ENCODE measurements at regions not wholly inside any gene's neighbourhood (a gene's known extent, or its start where the extent isn't known, plus 50 kb on each side); places are given as distances from the start of the nearest gene placed in this dataset.

DNA sequence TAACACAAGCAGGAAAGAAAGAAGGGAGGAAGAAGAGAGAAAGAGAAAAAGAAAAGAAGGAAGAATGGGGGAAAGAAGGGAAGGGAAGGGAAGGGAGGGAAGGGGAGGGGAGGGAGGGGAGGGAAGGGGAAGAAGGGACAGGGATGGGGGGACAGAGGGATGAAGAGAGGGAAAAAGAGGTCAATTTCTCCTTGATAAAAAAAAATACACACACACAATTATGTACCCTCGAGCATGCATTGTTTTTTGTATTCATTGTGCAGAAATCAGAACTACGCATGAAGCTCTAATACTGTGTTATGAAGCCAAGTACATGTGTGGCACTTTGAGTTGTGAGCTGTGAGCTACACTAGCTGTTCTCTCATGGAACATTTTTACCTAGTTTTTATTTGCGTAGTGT lies 274.9 kb upstream of the CDH18 start:
- no peaks in the 10 kb centered on the region for H3K9me3 ChIP-seq

DNA sequence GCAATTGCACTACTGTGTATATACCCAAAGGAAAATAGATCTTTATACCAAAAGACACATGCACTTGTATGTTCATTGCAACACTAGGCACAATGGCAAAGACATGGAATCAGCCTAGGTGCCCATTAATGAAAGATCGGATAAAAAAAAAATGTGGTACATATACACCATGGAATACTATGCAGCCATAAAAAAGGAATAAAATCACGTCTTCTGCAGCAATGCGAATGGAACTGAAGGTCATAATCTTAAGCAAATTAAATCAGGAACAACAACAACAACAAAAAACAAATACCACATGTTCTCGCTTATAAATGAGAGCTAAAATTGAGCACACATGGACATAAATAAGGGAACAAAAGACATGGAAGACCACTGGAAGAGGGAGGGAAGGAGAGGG lies 266.7 kb upstream of the CDH18 start:
- no peak for ATAC-seq
- intact Hi-C loops (cut with DNase I): no loop called here
- H3K4me1 ChIP-seq: no peaks in the 10 kb centered on the region
- no peaks in the 10 kb centered on the region for H3K9me3 ChIP-seq
- H3K27ac ChIP-seq: no peak overlapping the region
- TF ChIP-seq, protein P1, sequence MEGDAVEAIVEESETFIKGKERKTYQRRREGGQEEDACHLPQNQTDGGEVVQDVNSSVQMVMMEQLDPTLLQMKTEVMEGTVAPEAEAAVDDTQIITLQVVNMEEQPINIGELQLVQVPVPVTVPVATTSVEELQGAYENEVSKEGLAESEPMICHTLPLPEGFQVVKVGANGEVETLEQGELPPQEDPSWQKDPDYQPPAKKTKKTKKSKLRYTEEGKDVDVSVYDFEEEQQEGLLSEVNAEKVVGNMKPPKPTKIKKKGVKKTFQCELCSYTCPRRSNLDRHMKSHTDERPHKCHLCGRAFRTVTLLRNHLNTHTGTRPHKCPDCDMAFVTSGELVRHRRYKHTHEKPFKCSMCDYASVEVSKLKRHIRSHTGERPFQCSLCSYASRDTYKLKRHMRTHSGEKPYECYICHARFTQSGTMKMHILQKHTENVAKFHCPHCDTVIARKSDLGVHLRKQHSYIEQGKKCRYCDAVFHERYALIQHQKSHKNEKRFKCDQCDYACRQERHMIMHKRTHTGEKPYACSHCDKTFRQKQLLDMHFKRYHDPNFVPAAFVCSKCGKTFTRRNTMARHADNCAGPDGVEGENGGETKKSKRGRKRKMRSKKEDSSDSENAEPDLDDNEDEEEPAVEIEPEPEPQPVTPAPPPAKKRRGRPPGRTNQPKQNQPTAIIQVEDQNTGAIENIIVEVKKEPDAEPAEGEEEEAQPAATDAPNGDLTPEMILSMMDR (IDR thresholded peaks at IDR 0.05): no peak
- TF ChIP-seq POLR2A (IDR thresholded peaks at IDR 0.05): no peak
- no peak for DNase-seq
- no peaks in the 10 kb centered on the region for H3K36me3 ChIP-seq (replicated peaks in 1 of 2; ENCODE audit: insufficient read depth in 1 of 2, low read depth in 2 of 2)
- no peak overlapping the region for H3K4me3 ChIP-seq
- H3K27me3 ChIP-seq: no peaks in the 10 kb centered on the region
- WGBS, 2 donors: 88 to 89% methylated on average over 4 of the region's 4 CpGs

More for the DNA sequence above, 274.9 kb upstream of the CDH18 start:
- H3K36me3 ChIP-seq (replicated peaks in 1 of 2; ENCODE audit: insufficient read depth in 1 of 2, low read depth in 2 of 2): no peaks in the 10 kb centered on the region
- ATAC-seq (no peak), DNase-seq (no peak)
- no peak overlapping the region for H3K27ac ChIP-seq
- intact Hi-C loops (cut with DNase I): no loop called here
- TF ChIP-seq, protein P1 (IDR thresholded peaks at IDR 0.05): no peak
- 70 to 73% methylated on average over 3 of the region's 3 CpGs for WGBS, 2 donors
- H3K4me1 ChIP-seq: no peaks in the 10 kb centered on the region
- H3K4me3 ChIP-seq: no peak overlapping the region
- H3K27me3 ChIP-seq: no peaks in the 10 kb centered on the region

DNA sequence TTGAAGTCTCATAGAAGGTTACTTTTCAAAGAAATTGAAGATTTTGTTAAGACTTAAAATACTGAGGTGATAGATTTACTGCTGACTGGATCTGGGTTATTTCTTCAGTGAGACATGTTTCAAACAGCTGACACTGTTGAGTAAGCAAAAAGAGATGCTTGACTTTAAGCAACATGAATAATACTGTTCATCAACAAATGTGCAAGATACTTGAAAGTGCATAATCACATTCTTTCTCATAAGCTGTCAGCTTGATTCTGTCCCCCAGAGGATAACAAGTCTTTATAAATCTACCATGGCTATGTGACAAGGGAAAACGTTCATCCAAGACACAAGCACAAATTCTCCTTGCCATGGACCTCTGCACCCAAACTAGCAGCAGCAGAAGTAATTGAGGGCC lies 260.1 kb upstream of the CDH18 start:
- Histone ChIP-seq H3K27me3 (no peaks in the 10 kb centered on the region), H3K27ac (no peak overlapping the region), H3K9me3 (no peaks in the 10 kb centered on the region), H3K4me3 (no peak overlapping the region), H3K36me3 (replicated peaks in 1 of 2; ENCODE audit: insufficient read depth in 1 of 2, low read depth in 2 of 2) (no peaks in the 10 kb centered on the region), H3K4me1 (no peaks in the 10 kb centered on the region)
- no peak for ATAC-seq
- intact Hi-C loops (cut with DNase I): no loop called here
- WGBS, 2 donors: 25 to 26% methylated on average over 1 of the region's 1 CpG
- DNase-seq: no peak
- no peak for TF ChIP-seq POLR2A (IDR thresholded peaks at IDR 0.05)
- TF ChIP-seq, protein P1 (IDR thresholded peaks at IDR 0.05): no peak

DNA sequence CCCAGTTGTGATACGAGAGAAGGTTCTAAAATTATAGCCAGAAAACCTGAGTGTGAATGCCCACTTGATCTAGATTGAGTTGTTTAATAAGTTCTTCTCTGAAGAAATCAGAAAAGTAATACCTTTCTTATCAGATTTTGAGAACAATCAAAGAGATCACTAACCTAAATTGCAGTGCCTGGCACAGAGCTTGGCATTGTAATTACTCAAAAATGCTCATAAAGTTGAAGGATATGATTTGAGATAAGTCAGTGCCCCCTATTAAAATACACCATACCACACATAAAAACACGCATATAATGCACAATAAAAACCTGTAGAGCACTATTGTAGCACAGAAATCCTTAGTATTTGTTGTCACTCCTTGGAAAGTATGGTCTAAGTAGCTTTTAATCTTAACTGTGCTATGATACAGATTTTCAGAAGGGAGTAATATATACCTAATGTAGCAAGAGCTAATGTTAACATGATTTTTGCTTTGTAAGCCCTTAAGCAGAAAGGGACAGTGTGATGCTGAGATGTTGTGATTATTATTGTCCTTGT lies 257.5 kb upstream of the CDH18 start:
- no peak overlapping the region for H3K27ac ChIP-seq
- no peaks in the 10 kb centered on the region for H3K9me3 ChIP-seq
- 72 to 74% methylated on average over 2 of the region's 2 CpGs for WGBS, 2 donors
- H3K4me3 ChIP-seq: no peak overlapping the region
- ATAC-seq: no peak
- intact Hi-C loops (cut with DNase I): no loop called here
- no peak for TF ChIP-seq POLR2A (IDR thresholded peaks at IDR 0.05)
- TF ChIP-seq, protein P1 (IDR thresholded peaks at IDR 0.05): no peak
- no peaks in the 10 kb centered on the region for H3K36me3 ChIP-seq (replicated peaks in 1 of 2; ENCODE audit: insufficient read depth in 1 of 2, low read depth in 2 of 2)
- DNase-seq: no peak
- H3K27me3 ChIP-seq: no peaks in the 10 kb centered on the region
- no peaks in the 10 kb centered on the region for H3K4me1 ChIP-seq

DNA sequence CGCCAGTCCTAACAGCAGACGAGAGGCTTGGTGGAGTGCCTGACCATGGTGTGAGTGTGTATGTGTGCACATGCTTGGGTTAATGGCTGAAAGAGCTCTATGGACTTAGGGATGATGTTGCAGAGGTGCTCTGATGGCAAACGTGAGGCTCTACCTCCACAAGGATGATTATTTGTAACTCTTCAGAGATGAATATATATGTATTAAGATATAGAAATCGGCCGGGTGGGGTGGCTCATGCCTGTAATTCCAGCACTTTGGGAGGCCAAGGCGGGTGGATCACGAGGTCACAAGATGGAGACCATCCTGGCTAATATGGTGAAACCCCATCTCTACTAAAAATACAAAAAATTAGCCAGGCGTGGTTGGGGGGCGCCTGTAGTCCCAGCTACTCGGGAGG lies 253.4 kb upstream of the CDH18 start:
- intact Hi-C loops (cut with DNase I): no loop called here
- WGBS, 2 donors: 86 to 92% methylated on average over 10 of the region's 10 CpGs
- Histone ChIP-seq H3K36me3 (replicated peaks in 1 of 2; ENCODE audit: insufficient read depth in 1 of 2, low read depth in 2 of 2) (no peaks in the 10 kb centered on the region), H3K27me3 (no peaks in the 10 kb centered on the region), H3K4me1 (no peaks in the 10 kb centered on the region), H3K9me3 (no peaks in the 10 kb centered on the region), H3K27ac (no peak overlapping the region), H3K4me3 (no peak overlapping the region)
- ATAC-seq: no peak
- TF ChIP-seq POLR2A (IDR thresholded peaks at IDR 0.05): no peak
- TF ChIP-seq, protein P1 (IDR thresholded peaks at IDR 0.05): no peak
- DNase-seq: no peak
